ENCODE measurements at regions not wholly inside any gene's neighbourhood (a gene's known extent, or its start where the extent isn't known, plus 50 kb on each side); places are given as distances from the start of the nearest gene placed in this dataset.

DNA sequence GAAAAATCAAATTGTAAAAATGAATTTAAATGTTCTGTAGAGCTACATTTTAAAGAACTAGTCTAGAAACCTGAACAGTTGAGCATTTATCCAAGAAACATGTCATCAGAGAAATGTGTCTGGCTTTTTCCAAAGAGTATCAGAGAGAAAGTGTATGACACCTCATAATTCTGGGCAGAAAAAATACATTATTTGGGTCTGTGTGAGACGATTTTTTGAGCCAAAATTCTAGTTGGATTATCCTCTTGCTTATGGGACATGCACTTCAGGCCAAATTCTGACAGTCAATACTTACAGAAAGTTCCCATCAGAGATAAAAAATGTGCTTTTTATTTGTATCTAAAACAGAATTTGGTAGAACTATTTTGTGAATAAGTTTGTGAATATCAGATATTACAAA is 1242.7 kb downstream of the EPHA7 start (continued):
- TF ChIP-seq, protein P1, sequence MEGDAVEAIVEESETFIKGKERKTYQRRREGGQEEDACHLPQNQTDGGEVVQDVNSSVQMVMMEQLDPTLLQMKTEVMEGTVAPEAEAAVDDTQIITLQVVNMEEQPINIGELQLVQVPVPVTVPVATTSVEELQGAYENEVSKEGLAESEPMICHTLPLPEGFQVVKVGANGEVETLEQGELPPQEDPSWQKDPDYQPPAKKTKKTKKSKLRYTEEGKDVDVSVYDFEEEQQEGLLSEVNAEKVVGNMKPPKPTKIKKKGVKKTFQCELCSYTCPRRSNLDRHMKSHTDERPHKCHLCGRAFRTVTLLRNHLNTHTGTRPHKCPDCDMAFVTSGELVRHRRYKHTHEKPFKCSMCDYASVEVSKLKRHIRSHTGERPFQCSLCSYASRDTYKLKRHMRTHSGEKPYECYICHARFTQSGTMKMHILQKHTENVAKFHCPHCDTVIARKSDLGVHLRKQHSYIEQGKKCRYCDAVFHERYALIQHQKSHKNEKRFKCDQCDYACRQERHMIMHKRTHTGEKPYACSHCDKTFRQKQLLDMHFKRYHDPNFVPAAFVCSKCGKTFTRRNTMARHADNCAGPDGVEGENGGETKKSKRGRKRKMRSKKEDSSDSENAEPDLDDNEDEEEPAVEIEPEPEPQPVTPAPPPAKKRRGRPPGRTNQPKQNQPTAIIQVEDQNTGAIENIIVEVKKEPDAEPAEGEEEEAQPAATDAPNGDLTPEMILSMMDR (IDR thresholded peaks at IDR 0.05; ENCODE audit: control extremely low read depth in 1 of 3, insufficient read depth in 1 of 3, low read depth in 1 of 3, low read length in 3 of 3), result no peak
- TF ChIP-seq HDAC2 (IDR thresholded peaks at IDR 0.05; ENCODE audit: borderline replicate concordance in 1 of 2, low read depth in 2 of 2, low read length in 2 of 2), result no peak

Data from H1 (cell line).